CD4-positive, alpha-beta T cell treated with Interleukin-17A for 4 hours (primary cell): ENCODE measurements at regions not wholly inside any gene's neighbourhood (a gene's known extent, or its start where the extent isn't known, plus 50 kb on each side); places are given as distances from the start of the nearest gene placed in this dataset.

Experiments used
- DNase-seq: peaks from one replicate; pipeline ENCODE4 v3.0.0-alpha.2; 2020; ENCODE audit warnings: mixed read lengths

GRCh38 chr5:103849934-103850333 lies 287.3 kb upstream of the NUDT12 start:
- no peak for DNase-seq

GRCh38 chr5:103847060-103847459 lies 284.5 kb upstream of the NUDT12 start:
- DNase-seq, result no peak

- DNase-seq, result no peak
These were observed 280.3 kb upstream of the NUDT12 start for GRCh38 chr5:103842936-103843335.

GRCh38 chr5:103840600-103840999 lies 278.0 kb upstream of the NUDT12 start:
- DNase-seq, result no peak

GRCh38 chr5:103834216-103834615 lies 271.6 kb upstream of the NUDT12 start:
- no peak for DNase-seq

- DNase-seq, result no peak
These were observed 267.0 kb upstream of the NUDT12 start for GRCh38 chr5:103829585-103829984.

GRCh38 chr5:103827976-103828375 lies 265.4 kb upstream of the NUDT12 start:
- no peak for DNase-seq

GRCh38 chr5:103821361-103821760 lies 258.8 kb upstream of the NUDT12 start:
- no peak for DNase-seq

GRCh38 chr5:103808464-103809106 lies 246.0 kb upstream of the NUDT12 start:
- no peak for DNase-seq

- no peak for DNase-seq
These were observed 242.1 kb upstream of the NUDT12 start for GRCh38 chr5:103804711-103805110.

GRCh38 chr5:103801681-103802080 lies 239.1 kb upstream of the NUDT12 start:
- DNase-seq, result no peak

GRCh38 chr5:103800741-103801495 lies 238.3 kb upstream of the NUDT12 start:
- DNase-seq, result no peak

- DNase-seq, result no peak
These were observed 231.1 kb upstream of the NUDT12 start for GRCh38 chr5:103793595-103794182.

GRCh38 chr5:103785569-103785968 lies 223.0 kb upstream of the NUDT12 start:
- no peak for DNase-seq

GRCh38 chr5:103783669-103784068 lies 221.1 kb upstream of the NUDT12 start:
- DNase-seq, result no peak

- DNase-seq, result no peak
These were observed 218.2 kb upstream of the NUDT12 start for GRCh38 chr5:103780794-103781193.

GRCh38 chr5:103774721-103775120 lies 212.1 kb upstream of the NUDT12 start:
- DNase-seq, result no peak

GRCh38 chr5:103772248-103772647 lies 209.7 kb upstream of the NUDT12 start:
- no peak for DNase-seq

GRCh38 chr5:103764403-103764802 lies 201.8 kb upstream of the NUDT12 start:
- DNase-seq, result no peak

- DNase-seq, result no peak
These were observed 196.4 kb upstream of the NUDT12 start for GRCh38 chr5:103758996-103759395.

- no peak for DNase-seq
These were observed 193.4 kb upstream of the NUDT12 start for GRCh38 chr5:103755974-103756373.

- no peak for DNase-seq
These were observed 182.9 kb upstream of the NUDT12 start for GRCh38 chr5:103745353-103746065.

- DNase-seq, result no peak
These were observed 181.6 kb upstream of the NUDT12 start for GRCh38 chr5:103744159-103744558.

- DNase-seq, result no peak
These were observed 180.8 kb upstream of the NUDT12 start for GRCh38 chr5:103743421-103743820.
